A673 (cell line): ENCODE measurements at regions not wholly inside any gene's neighbourhood (a gene's known extent, or its start where the extent isn't known, plus 50 kb on each side); places are given as distances from the start of the nearest gene placed in this dataset.

Experiments used
- BruUV-seq: library from RNA; stranded (reverse); fragments of 400-500 nt; replicated peaks from 2 replicates; lab custom pipeline; 2021; lab: Mats Ljungman, UMichigan
- CTCF ChIA-PET: fragments of 300-600 bp; sonication (Branson Sonifier 250); formaldehyde crosslinking; loops from one replicate; lab custom pipeline; 2022; ENCODE audit warnings: antibody characterized with exemption; lab: Charles Lee
- POLR2A ChIA-PET: fragments of 300-600 bp; sonication (Branson Sonifier 250); formaldehyde crosslinking; loops from one replicate; lab custom pipeline; 2022; ENCODE audit warnings: antibody characterized with exemption; ENCODE audit not compliant: low non-redundant PET; lab: Charles Lee
- DNase-seq: peaks from one replicate; pipeline ENCODE4 v3.0.0-alpha.2; 2015; ENCODE audit warnings: low spot score
- H3K27ac ChIP-seq: fragments of 200-600 bp; sonication (generic); 2 replicates; pipeline ENCODE4 v1.5.1; 2016; ENCODE audit warnings: mixed run types, low read depth, mild to moderate bottlenecking, mixed read lengths, antibody characterized with exemption, low read length; ENCODE audit not compliant: poor library complexity, severe bottlenecking
- H3K27me3 ChIP-seq: fragments of 200-600 bp; sonication (generic); replicated peaks from 2 replicates; pipeline ENCODE4 v1.6.1; 2017; ENCODE audit warnings: mixed run types, low read depth, mild to moderate bottlenecking, mixed read lengths, antibody characterized with exemption, low read length; ENCODE audit not compliant: insufficient read depth, poor library complexity
- H3K36me3 ChIP-seq: fragments of 200-600 bp; sonication (generic); 2 replicates; pipeline ENCODE4 v1.6.1; 2016; ENCODE audit warnings: mixed run types, mild to moderate bottlenecking, mixed read lengths, antibody characterized with exemption, low read length; ENCODE audit not compliant: insufficient read depth, poor library complexity, severe bottlenecking
- H3K4me1 ChIP-seq: fragments of 200-600 bp; sonication (generic); 2 replicates; pipeline ENCODE4 v1.6.1; 2017; ENCODE audit warnings: mixed run types, mild to moderate bottlenecking, mixed read lengths, antibody characterized with exemption, low read length; ENCODE audit not compliant: insufficient read depth, poor library complexity, severe bottlenecking
- H3K4me3 ChIP-seq: fragments of 200-600 bp; sonication (generic); 2 replicates; pipeline ENCODE4 v1.5.1; 2016; ENCODE audit warnings: low read depth, mixed run types, mild to moderate bottlenecking, mixed read lengths, low read length; ENCODE audit not compliant: poor library complexity, severe bottlenecking
- H3K9me3 ChIP-seq: fragments of 200-600 bp; sonication (generic); 2 replicates; pipeline ENCODE4 v1.6.1; 2016; ENCODE audit warnings: mixed run types, low read depth, mild to moderate bottlenecking, mixed read lengths, antibody characterized with exemption, low read length; ENCODE audit not compliant: poor library complexity, severe bottlenecking
- EZH2 ChIP-seq: fragments of 200-600 bp; sonication (generic); IDR thresholded peaks from 2 replicates; pipeline ENCODE4 v1.6.1; 2017; ENCODE audit warnings: borderline replicate concordance, low read depth, mild to moderate bottlenecking, mixed read lengths, antibody characterized with exemption, low read length; ENCODE audit not compliant: poor library complexity, severe bottlenecking
- intact Hi-C: fragments of 100-400 bp; cut with micrococcal nuclease; formaldehyde crosslinking; loops from one replicate; pipeline ENCODE4 v1.10.0; 2022; ENCODE audit not compliant: unreplicated experiment
- TF ChIP-seq, protein P1 (sequence below): fragments of 300-800, 200-600 bp; sonication (generic); conservative IDR thresholded peaks from 2 replicates; pipeline ENCODE4 v1.5.1; 2017; ENCODE audit warnings: low read depth, mild to moderate bottlenecking, antibody characterized with exemption, low read length, moderate library complexity, mixed read lengths

- no peak for DNase-seq
- TF ChIP-seq, protein P1, sequence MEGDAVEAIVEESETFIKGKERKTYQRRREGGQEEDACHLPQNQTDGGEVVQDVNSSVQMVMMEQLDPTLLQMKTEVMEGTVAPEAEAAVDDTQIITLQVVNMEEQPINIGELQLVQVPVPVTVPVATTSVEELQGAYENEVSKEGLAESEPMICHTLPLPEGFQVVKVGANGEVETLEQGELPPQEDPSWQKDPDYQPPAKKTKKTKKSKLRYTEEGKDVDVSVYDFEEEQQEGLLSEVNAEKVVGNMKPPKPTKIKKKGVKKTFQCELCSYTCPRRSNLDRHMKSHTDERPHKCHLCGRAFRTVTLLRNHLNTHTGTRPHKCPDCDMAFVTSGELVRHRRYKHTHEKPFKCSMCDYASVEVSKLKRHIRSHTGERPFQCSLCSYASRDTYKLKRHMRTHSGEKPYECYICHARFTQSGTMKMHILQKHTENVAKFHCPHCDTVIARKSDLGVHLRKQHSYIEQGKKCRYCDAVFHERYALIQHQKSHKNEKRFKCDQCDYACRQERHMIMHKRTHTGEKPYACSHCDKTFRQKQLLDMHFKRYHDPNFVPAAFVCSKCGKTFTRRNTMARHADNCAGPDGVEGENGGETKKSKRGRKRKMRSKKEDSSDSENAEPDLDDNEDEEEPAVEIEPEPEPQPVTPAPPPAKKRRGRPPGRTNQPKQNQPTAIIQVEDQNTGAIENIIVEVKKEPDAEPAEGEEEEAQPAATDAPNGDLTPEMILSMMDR = no peak
- TF ChIP-seq EZH2 = no peak
- Histone ChIP-seq H3K27me3 (peaks cover 2% of the 10 kb centered on the region), H3K4me1 (no peaks in the 10 kb centered on the region), H3K4me3 (no peak overlapping the region), H3K36me3 (no peaks in the 10 kb centered on the region), H3K27ac (no peak overlapping the region), H3K9me3 (no peaks in the 10 kb centered on the region)
- BruUV-seq = no TSS peak
- ChIA-PET CTCF (no interaction called here), POLR2A (no interaction called here)
- intact Hi-C loops = no loop called here
These were observed 167.9 kb downstream of the NUP210 start for GRCh38 chr3:13252207-13252606.

GRCh38 chr3:13251166-13251903, 168.8 kb downstream of the NUP210 start:
- Histone ChIP-seq H3K27me3 (peaks cover 2% of the 10 kb centered on the region), H3K27ac (no peak overlapping the region), H3K36me3 (no peaks in the 10 kb centered on the region), H3K4me3 (no peak overlapping the region), H3K9me3 (no peaks in the 10 kb centered on the region), H3K4me1 (no peaks in the 10 kb centered on the region)
- DNase-seq = no peak
- BruUV-seq = no TSS peak
- POLR2A ChIA-PET = no interaction called here
- CTCF ChIA-PET = no interaction called here
- intact Hi-C loops = no loop called here
- TF ChIP-seq, protein P1 = no peak
- TF ChIP-seq EZH2 = no peak

- Histone ChIP-seq H3K27ac (no peak overlapping the region), H3K27me3 (peaks cover 2% of the 10 kb centered on the region), H3K36me3 (no peaks in the 10 kb centered on the region), H3K9me3 (no peaks in the 10 kb centered on the region), H3K4me1 (no peaks in the 10 kb centered on the region), H3K4me3 (no peak overlapping the region)
- ChIA-PET CTCF (interaction anchor here (0.7 kb wide), 2 partner anchors 20 to 245 kb away, joined by 3 to 10 read pairs; no protein-coding TSS in a partner anchor), POLR2A (no interaction called here)
- BruUV-seq = no TSS peak
- no peak for DNase-seq
- TF ChIP-seq EZH2 = no peak
- TF ChIP-seq, protein P1 = no peak
- intact Hi-C loops = no loop called here
These were observed 170.3 kb downstream of the NUP210 start for GRCh38 chr3:13249664-13250390.
